Gastroesophageal sphincter (tissue), 3 donors: ENCODE measurements at regions not wholly inside any gene's neighbourhood (a gene's known extent, or its start where the extent isn't known, plus 50 kb on each side); places are given as distances from the start of the nearest gene placed in this dataset.
"Not testable (repeated sequence)": the region's sequence is repeated elsewhere in the genome, so short reads cannot be mapped to it uniquely, and the experiment has no call there.

ENCODE experiments used
- CTCF ChIP-seq, 4 experiments: fragments of 200-600 bp in 2 of 4; fragments of 450-650 bp in 2 of 4; sonication (generic) in 1 of 4; IDR thresholded peaks; one replicate each; pipeline ENCODE4 v1.5.1; 2017 to 2019; ENCODE audit warnings: antibody characterized with exemption in 4 of 4, mild to moderate bottlenecking in 2 of 4, moderate library complexity in 2 of 4
- EP300 ChIP-seq: sonication (generic); formaldehyde crosslinking; IDR thresholded peaks from one replicate; pipeline ENCODE4 v1.6.1; 2017; ENCODE audit warnings: antibody characterized with exemption, mild to moderate bottlenecking
- POLR2AphosphoS5 ChIP-seq: sonication (generic); formaldehyde crosslinking; IDR thresholded peaks from one replicate; pipeline ENCODE4 v1.6.1; 2017; ENCODE audit warnings: antibody characterized with exemption

- TF ChIP-seq POLR2AphosphoS5; CTCF (IDR thresholded peaks at IDR 0.05); EP300: not testable (repeated sequence)
Observed at GRCh38 chr9:62909447-62909846, 1719.6 kb downstream of the SPATA31A7 start.
